ENCODE measurements at regions not wholly inside any gene's neighbourhood (a gene's known extent, or its start where the extent isn't known, plus 50 kb on each side); places are given as distances from the start of the nearest gene placed in this dataset.

- WGBS (ENCODE audit: low lambda C conversion rate): 0% methylated on average over 2 of the region's 2 CpGs
- TF ChIP-seq PAF1 (CRISPR knock-in tag; IDR thresholded peaks at IDR 0.05): no peak
- TF ChIP-seq SNAPC5 (CRISPR knock-in tag; IDR thresholded peaks at IDR 0.05; ENCODE audit: borderline replicate concordance): no peak
- TF ChIP-seq ZXDC (CRISPR knock-in tag; IDR thresholded peaks at IDR 0.05): no peak
- no peak for TF ChIP-seq RFX3 (CRISPR knock-in tag; IDR thresholded peaks at IDR 0.05)
- Histone ChIP-seq H4K20me1 (ENCODE audit: insufficient read depth, low read length) (no peaks in the 10 kb centered on the region), H3K79me2 (ENCODE audit: insufficient read depth, low read length) (no peaks in the 10 kb centered on the region), H2AFZ (ENCODE audit: low read length) (no peak overlapping the region), H3K36me3 (replicated peaks in 1 of 2; ENCODE audit: control insufficient read depth in 1 of 2, insufficient read depth in 2 of 2, low read length in 2 of 2) (no peaks in the 10 kb centered on the region), H3K27ac (ENCODE audit: extremely low read length, insufficient read depth, low read length) (no peak overlapping the region), H3K4me1 (ENCODE audit: insufficient read depth, low read length) (no peaks in the 10 kb centered on the region), H3K4me3 (replicated peaks in 1 of 3; ENCODE audit: insufficient read depth in 1 of 3, low read depth in 2 of 3, low read length in 3 of 3) (no peak overlapping the region), H3K4me2 (ENCODE audit: low read depth, low read length) (no peak overlapping the region), H3K9ac (ENCODE audit: insufficient read depth, low read depth, low read length) (no peak overlapping the region), H3K9me3 (ENCODE audit: low read length) (no peaks in the 10 kb centered on the region), H3K27me3 (ENCODE audit: control insufficient read depth in 1 of 2, insufficient read depth in 2 of 2, low read length in 2 of 2) (no peaks in the 10 kb centered on the region)
- ATAC-seq: no peak
- ChIA-PET CTCF (ENCODE audit: low intra/inter-chr PET ratio, low total read pairs) (no interaction called here), POLR2A (no interaction called here)
- intact Hi-C loops (cut with micrococcal nuclease; ENCODE audit: unreplicated experiment): no loop called here
- in situ Hi-C loops (cut with HindIII; ENCODE audit: extremely low pct_ligation_motif_present, low pct_unique_long_range_greater_than_20kb): no loop called here
- DNase-seq (ENCODE audit: low spot score): no peak
- BruUV-seq (replicated peaks): no TSS peak
- FAIRE-seq: no peak
Measured at GRCh38 chr5:86525622-86526021, 92.1 kb upstream of the COX7C start.

GRCh38 chr5:86526811-86527348, 90.9 kb upstream of the COX7C start:
- 2% methylated on average over 2 of the region's 3 CpGs for WGBS (ENCODE audit: low lambda C conversion rate)
- Histone ChIP-seq H3K27ac (ENCODE audit: extremely low read length, insufficient read depth, low read length) (no peak overlapping the region), H3K4me2 (ENCODE audit: low read depth, low read length) (no peak overlapping the region), H4K20me1 (ENCODE audit: insufficient read depth, low read length) (no peaks in the 10 kb centered on the region), H3K79me2 (ENCODE audit: insufficient read depth, low read length) (no peaks in the 10 kb centered on the region), H3K27me3 (ENCODE audit: control insufficient read depth in 1 of 2, insufficient read depth in 2 of 2, low read length in 2 of 2) (no peaks in the 10 kb centered on the region), H2AFZ (ENCODE audit: low read length) (no peak overlapping the region), H3K4me1 (ENCODE audit: insufficient read depth, low read length) (no peaks in the 10 kb centered on the region), H3K9me3 (ENCODE audit: low read length) (no peaks in the 10 kb centered on the region), H3K36me3 (replicated peaks in 1 of 2; ENCODE audit: control insufficient read depth in 1 of 2, insufficient read depth in 2 of 2, low read length in 2 of 2) (no peaks in the 10 kb centered on the region), H3K4me3 (replicated peaks in 1 of 3; ENCODE audit: insufficient read depth in 1 of 3, low read depth in 2 of 3, low read length in 3 of 3) (no peak overlapping the region), H3K9ac (ENCODE audit: insufficient read depth, low read depth, low read length) (no peak overlapping the region)
- POLR2A ChIA-PET: no interaction called here
- no TSS peak for BruUV-seq (replicated peaks)
- intact Hi-C loops (cut with micrococcal nuclease; ENCODE audit: unreplicated experiment): no loop called here
- CTCF ChIA-PET (ENCODE audit: low intra/inter-chr PET ratio, low total read pairs): no interaction called here
- no peak for FAIRE-seq
- no peak for ATAC-seq
- in situ Hi-C loops (cut with HindIII; ENCODE audit: extremely low pct_ligation_motif_present, low pct_unique_long_range_greater_than_20kb): no loop called here
- no peak for DNase-seq (ENCODE audit: low spot score)
- TF ChIP-seq STAT5B (CRISPR knock-in tag; IDR thresholded peaks at IDR 0.05) (no peak), CEBPZ (IDR thresholded peaks at IDR 0.05; ENCODE audit: low read length) (no peak), ZSCAN5A (CRISPR knock-in tag; IDR thresholded peaks at IDR 0.05; ENCODE audit: borderline replicate concordance) (no peak), TCF7 (IDR thresholded peaks at IDR 0.05; ENCODE audit: low read depth) (no peak), ZNF792 (CRISPR knock-in tag; IDR thresholded peaks at IDR 0.05) (no peak)
- TF ChIP-seq, protein P1, sequence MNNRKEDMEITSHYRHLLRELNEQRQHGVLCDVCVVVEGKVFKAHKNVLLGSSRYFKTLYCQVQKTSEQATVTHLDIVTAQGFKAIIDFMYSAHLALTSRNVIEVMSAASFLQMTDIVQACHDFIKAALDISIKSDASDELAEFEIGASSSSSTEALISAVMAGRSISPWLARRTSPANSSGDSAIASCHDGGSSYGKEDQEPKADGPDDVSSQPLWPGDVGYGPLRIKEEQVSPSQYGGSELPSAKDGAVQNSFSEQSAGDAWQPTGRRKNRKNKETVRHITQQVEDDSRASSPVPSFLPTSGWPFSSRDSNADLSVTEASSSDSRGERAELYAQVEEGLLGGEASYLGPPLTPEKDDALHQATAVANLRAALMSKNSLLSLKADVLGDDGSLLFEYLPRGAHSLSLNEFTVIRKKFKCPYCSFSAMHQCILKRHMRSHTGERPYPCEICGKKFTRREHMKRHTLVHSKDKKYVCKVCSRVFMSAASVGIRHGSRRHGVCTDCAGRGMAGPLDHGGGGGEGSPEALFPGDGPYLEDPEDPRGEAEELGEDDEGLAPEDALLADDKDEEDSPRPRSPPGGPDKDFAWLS (CRISPR knock-in tag; IDR thresholded peaks at IDR 0.05; ENCODE audit: borderline replicate concordance): no peak

All from HepG2 (cell line).